Coronary artery (tissue), 2 donors: ENCODE measurements at regions not wholly inside any gene's neighbourhood (a gene's known extent, or its start where the extent isn't known, plus 50 kb on each side); places are given as distances from the start of the nearest gene placed in this dataset.

ENCODE experiments used
- DNase-seq: peaks from one replicate; pipeline ENCODE4 v3.0.0-alpha.2; 2017; ENCODE audit warnings: low spot score
- H3K27ac ChIP-seq, 2 donors: fragments of 200-600 bp; sonication (generic); one replicate each; pipeline ENCODE4 v1.5.1; 2016 to 2019
- H3K4me3 ChIP-seq: fragments of 200-600 bp; sonication (generic); 2 replicates; pipeline ENCODE4 v1.5.1; 2016; ENCODE audit warnings: mild to moderate bottlenecking, moderate library complexity
- TF ChIP-seq, protein P1 (sequence below): fragments of 200-600 bp; sonication (generic); IDR thresholded peaks from one replicate; pipeline ENCODE4 v1.5.1; 2019; ENCODE audit warnings: antibody characterized with exemption

DNA sequence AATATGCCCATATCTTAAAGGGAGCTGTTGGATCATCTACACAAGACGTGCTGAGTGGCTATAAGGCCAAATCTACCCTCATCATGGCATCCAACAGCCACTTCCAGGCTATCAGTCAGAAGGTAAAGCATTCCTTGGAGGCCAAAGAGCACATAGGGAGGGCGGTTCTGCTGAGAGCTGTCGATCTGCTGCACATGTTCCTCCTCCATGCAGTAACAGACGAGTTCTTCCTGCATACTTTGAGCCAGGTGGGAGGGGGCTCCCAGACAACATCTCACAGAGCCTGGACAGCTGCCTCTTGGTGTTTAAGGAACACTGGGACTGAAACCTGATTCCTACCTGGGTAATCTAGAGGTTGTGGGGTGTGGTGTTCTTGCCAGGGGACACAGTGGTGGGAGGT, 93.3 kb upstream of the RAI14 start:
- TF ChIP-seq, protein P1, sequence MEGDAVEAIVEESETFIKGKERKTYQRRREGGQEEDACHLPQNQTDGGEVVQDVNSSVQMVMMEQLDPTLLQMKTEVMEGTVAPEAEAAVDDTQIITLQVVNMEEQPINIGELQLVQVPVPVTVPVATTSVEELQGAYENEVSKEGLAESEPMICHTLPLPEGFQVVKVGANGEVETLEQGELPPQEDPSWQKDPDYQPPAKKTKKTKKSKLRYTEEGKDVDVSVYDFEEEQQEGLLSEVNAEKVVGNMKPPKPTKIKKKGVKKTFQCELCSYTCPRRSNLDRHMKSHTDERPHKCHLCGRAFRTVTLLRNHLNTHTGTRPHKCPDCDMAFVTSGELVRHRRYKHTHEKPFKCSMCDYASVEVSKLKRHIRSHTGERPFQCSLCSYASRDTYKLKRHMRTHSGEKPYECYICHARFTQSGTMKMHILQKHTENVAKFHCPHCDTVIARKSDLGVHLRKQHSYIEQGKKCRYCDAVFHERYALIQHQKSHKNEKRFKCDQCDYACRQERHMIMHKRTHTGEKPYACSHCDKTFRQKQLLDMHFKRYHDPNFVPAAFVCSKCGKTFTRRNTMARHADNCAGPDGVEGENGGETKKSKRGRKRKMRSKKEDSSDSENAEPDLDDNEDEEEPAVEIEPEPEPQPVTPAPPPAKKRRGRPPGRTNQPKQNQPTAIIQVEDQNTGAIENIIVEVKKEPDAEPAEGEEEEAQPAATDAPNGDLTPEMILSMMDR = no peak
- H3K27ac ChIP-seq = no peak overlapping the region
- DNase-seq = no peak

GRCh38 chr5:34563269-34563668, 92.9 kb upstream of the RAI14 start:
- H3K4me3 ChIP-seq = no peak overlapping the region
- H3K27ac ChIP-seq = peak overlapping the region in 1 of 2 donors; percentile 69
- TF ChIP-seq, protein P1 = no peak
- DNase-seq = no peak

More for the DNA sequence above, 93.3 kb upstream of the RAI14 start:
- no peak overlapping the region for H3K4me3 ChIP-seq

DNA sequence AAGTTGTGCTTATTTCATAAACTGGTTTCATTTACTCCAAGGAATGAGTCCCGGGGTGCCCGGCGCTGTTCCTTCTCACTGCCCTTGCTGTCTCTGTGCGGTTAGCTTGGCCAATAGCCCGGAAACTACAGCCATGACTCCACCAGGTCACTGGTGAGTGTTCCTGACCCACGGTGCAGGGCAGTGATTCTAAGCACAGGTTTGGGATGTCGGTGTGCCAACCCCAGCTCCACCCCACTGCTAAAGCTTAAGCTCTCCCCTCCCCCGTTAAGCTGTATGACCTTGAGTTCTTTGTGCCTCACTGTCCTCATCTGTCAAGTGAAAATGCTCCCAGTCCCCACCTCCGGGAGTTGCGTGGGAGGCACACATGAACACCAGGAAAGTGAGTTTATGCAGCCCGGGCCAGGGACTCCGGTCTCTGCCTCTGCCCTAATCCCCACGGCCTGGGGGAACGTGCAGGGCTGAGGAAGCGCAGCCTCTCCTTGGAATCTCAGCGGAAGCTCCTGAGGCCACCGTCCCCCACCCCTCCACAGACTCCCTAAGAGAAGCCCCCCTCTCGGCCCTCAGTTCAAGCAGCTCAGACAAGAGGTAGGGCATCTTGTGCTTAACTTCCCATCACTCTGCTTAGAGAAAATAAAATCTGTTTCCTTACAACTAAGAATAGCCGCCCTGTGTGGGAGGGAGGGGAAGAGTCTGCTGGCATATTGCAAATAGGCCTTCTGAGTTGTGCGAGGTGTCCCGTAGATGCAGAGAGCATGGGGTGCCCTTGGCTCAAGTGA, 92.0 kb upstream of the RAI14 start:
- DNase-seq = no peak
- TF ChIP-seq, protein P1 = no peak
- H3K27ac ChIP-seq = peak overlapping the region in 1 of 2 donors; percentile 69
- H3K4me3 ChIP-seq = peak overlapping the region; percentile 57

DNA sequence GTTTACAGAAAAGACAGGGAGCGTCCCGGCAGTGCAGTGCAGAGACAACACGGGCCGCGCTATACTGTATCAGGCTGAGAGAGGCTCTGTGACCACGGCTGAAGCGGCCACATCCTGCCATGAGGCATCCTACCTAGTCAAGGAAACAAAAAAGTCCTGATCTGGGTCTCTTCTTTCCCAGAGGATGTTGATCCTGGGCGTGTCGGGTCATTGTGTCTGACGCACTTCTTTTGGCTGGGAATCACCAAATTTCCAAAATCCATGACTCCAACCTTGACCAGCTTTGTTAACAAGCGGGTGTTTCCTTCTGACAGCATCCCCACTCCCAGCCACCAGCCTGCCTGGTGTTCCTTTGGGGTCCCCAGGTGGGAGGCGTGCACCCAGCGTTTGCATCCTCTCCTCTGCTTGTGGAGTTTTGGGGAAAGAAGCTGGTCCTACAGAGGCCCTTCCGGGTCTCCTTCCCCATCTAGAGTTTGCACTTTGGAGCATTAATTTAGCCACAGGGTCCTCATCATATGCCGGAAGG, 91.4 kb upstream of the RAI14 start:
- Histone ChIP-seq H3K27ac (peak overlapping the region in 1 of 2 donors; percentile 69), H3K4me3 (no peak overlapping the region)
- TF ChIP-seq, protein P1 = no peak
- no peak for DNase-seq

GRCh38 chr5:34570143-34570542, 86.0 kb upstream of the RAI14 start:
- DNase-seq = no peak
- TF ChIP-seq, protein P1 = no peak
- no peak overlapping the region for H3K4me3 ChIP-seq
- H3K27ac ChIP-seq = no peak overlapping the region

- H3K27ac ChIP-seq = no peak overlapping the region
Measured at GRCh38 chr5:34570721-34571676, 85.1 kb upstream of the RAI14 start.

More at GRCh38 chr5:34570721-34571676, 85.1 kb upstream of the RAI14 start:
- TF ChIP-seq, protein P1 = no peak
- no peak for DNase-seq
- H3K4me3 ChIP-seq = no peak overlapping the region
